ENCODE measurements at regions not wholly inside any gene's neighbourhood (a gene's known extent, or its start where the extent isn't known, plus 50 kb on each side); places are given as distances from the start of the nearest gene placed in this dataset.

DNA sequence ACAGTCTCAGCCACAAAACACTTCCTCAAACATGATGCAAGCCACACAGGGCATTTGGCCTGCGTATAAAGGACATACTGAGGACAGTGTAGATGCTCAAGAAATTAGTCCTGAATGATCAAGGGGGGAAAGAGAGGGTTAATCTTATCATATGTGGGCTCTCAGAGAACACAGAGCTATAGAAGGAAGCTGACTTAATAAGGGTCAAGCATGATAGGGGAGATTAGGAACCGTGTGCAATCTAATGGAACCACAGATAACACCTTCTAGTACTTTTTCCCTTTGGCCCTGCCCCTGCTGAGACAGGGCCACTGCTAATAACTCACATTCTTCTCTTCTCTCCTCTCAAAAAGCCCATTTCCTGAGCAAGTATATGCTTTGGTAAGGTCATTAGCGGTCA is 114.1 kb upstream of the ADAMTS9 start:
- CTCF ChIA-PET, result interaction anchor here (0.6 kb wide), 1 partner anchor 119 kb away, joined by 4 read pairs; no protein-coding TSS in a partner anchor
- TF ChIP-seq, protein P1, sequence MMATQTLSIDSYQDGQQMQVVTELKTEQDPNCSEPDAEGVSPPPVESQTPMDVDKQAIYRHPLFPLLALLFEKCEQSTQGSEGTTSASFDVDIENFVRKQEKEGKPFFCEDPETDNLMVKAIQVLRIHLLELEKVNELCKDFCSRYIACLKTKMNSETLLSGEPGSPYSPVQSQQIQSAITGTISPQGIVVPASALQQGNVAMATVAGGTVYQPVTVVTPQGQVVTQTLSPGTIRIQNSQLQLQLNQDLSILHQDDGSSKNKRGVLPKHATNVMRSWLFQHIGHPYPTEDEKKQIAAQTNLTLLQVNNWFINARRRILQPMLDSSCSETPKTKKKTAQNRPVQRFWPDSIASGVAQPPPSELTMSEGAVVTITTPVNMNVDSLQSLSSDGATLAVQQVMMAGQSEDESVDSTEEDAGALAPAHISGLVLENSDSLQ (IDR thresholded peaks at IDR 0.05), result no peak
- TF ChIP-seq FOXK2 (IDR thresholded peaks at IDR 0.05), result no peak
- TF ChIP-seq L3MBTL2 (conservative IDR thresholded peaks at IDR 0.05), result no peak
- TF ChIP-seq HDGF (IDR thresholded peaks at IDR 0.05; ENCODE audit: borderline replicate concordance), result no peak
- TF ChIP-seq ZNF384 (IDR thresholded peaks at IDR 0.05), result no peak
- TF ChIP-seq NFRKB (IDR thresholded peaks at IDR 0.05), result no peak
- TF ChIP-seq ARNT (IDR thresholded peaks at IDR 0.05), result no peak
- no peak for TF ChIP-seq FOXM1 (IDR thresholded peaks at IDR 0.05; ENCODE audit: borderline replicate concordance)
- TF ChIP-seq FOXA1 (IDR thresholded peaks at IDR 0.05), result no peak
- no peak for TF ChIP-seq SP1 (IDR thresholded peaks at IDR 0.05)
- TF ChIP-seq ELF4 (IDR thresholded peaks at IDR 0.05), result no peak
- TF ChIP-seq SUZ12 (IDR thresholded peaks at IDR 0.05), result no peak
- TF ChIP-seq TARDBP (IDR thresholded peaks at IDR 0.05), result no peak
- no peak for TF ChIP-seq LEF1 (IDR thresholded peaks at IDR 0.05; ENCODE audit: borderline replicate concordance)
- no peak for TF ChIP-seq CTBP1 (IDR thresholded peaks at IDR 0.05; ENCODE audit: borderline replicate concordance)
- TF ChIP-seq BHLHE40 (IDR thresholded peaks at IDR 0.05; ENCODE audit: borderline replicate concordance), result no peak
- DNase-seq (ENCODE audit: extremely low spot score), result no peak
- POLR2A ChIA-PET, result no interaction called here

DNA sequence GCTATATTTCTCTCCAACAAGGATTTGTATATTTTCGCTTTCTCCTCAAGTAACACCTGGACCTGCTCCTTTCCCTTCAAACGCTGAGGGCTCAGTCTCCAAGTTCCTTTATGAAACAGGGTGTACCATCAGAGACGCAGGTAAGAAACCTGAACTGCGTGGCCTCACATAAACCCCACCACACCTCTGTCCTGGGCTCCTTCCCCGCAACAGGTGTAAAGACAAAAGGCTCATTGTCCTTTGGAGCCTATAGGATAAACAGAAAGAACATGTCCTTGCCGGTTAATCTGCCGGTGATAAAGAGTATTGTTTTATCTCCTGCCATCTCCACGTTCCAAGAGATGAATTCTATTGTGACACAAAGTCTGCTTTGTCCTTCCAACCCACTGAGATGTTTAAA is 111.8 kb upstream of the ADAMTS9 start:
- TF ChIP-seq ZNF384 (IDR thresholded peaks at IDR 0.05) (no peak), FOXM1 (IDR thresholded peaks at IDR 0.05; ENCODE audit: borderline replicate concordance) (no peak), SUZ12 (IDR thresholded peaks at IDR 0.05) (no peak), TARDBP (IDR thresholded peaks at IDR 0.05) (no peak), BHLHE40 (IDR thresholded peaks at IDR 0.05; ENCODE audit: borderline replicate concordance) (no peak), ARNT (IDR thresholded peaks at IDR 0.05) (no peak), NFRKB (IDR thresholded peaks at IDR 0.05) (no peak), SP1 (IDR thresholded peaks at IDR 0.05) (no peak), FOXK2 (IDR thresholded peaks at IDR 0.05) (no peak), CTBP1 (IDR thresholded peaks at IDR 0.05; ENCODE audit: borderline replicate concordance) (no peak), L3MBTL2 (conservative IDR thresholded peaks at IDR 0.05) (no peak), LEF1 (IDR thresholded peaks at IDR 0.05; ENCODE audit: borderline replicate concordance) (no peak), HDGF (IDR thresholded peaks at IDR 0.05; ENCODE audit: borderline replicate concordance) (no peak), ELF4 (IDR thresholded peaks at IDR 0.05) (no peak), FOXA1 (IDR thresholded peaks at IDR 0.05) (no peak)
- TF ChIP-seq, protein P1 (IDR thresholded peaks at IDR 0.05), result no peak
- CTCF ChIA-PET, result no interaction called here
- POLR2A ChIA-PET, result no interaction called here
- DNase-seq (ENCODE audit: extremely low spot score), result no peak

DNA sequence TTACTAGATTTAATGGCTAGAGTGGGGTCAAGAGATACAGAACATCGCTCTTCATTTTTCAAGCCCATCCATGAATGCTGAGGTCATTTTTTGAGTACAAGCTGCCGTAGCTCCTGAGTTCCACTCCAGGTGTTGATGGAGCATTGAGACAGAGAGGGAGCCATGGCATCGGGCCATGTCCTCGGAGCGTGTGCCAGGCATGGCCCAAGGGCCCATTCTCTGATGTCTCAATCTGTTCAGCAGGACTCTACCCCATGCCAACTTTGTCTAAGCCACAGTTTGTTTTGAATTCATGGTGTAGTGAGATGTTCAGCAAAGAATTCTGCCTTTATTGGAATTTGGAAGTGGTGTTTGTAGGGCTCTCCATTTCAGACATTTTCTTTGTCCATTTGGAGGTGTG is 110.5 kb upstream of the ADAMTS9 start:
- no peak for TF ChIP-seq FOXM1 (IDR thresholded peaks at IDR 0.05; ENCODE audit: borderline replicate concordance)
- no peak for TF ChIP-seq TARDBP (IDR thresholded peaks at IDR 0.05)
- no peak for TF ChIP-seq FOXK2 (IDR thresholded peaks at IDR 0.05)
- TF ChIP-seq ARNT (IDR thresholded peaks at IDR 0.05), result no peak
- no peak for TF ChIP-seq HDGF (IDR thresholded peaks at IDR 0.05; ENCODE audit: borderline replicate concordance)
- no peak for TF ChIP-seq LEF1 (IDR thresholded peaks at IDR 0.05; ENCODE audit: borderline replicate concordance)
- TF ChIP-seq CTBP1 (IDR thresholded peaks at IDR 0.05; ENCODE audit: borderline replicate concordance), result no peak
- no peak for TF ChIP-seq SUZ12 (IDR thresholded peaks at IDR 0.05)
- TF ChIP-seq, protein P1 (IDR thresholded peaks at IDR 0.05), result no peak
- TF ChIP-seq ELF4 (IDR thresholded peaks at IDR 0.05), result no peak
- no peak for TF ChIP-seq ZNF384 (IDR thresholded peaks at IDR 0.05)
- no peak for DNase-seq (ENCODE audit: extremely low spot score)
- ChIA-PET CTCF (no interaction called here), POLR2A (no interaction called here)

DNA sequence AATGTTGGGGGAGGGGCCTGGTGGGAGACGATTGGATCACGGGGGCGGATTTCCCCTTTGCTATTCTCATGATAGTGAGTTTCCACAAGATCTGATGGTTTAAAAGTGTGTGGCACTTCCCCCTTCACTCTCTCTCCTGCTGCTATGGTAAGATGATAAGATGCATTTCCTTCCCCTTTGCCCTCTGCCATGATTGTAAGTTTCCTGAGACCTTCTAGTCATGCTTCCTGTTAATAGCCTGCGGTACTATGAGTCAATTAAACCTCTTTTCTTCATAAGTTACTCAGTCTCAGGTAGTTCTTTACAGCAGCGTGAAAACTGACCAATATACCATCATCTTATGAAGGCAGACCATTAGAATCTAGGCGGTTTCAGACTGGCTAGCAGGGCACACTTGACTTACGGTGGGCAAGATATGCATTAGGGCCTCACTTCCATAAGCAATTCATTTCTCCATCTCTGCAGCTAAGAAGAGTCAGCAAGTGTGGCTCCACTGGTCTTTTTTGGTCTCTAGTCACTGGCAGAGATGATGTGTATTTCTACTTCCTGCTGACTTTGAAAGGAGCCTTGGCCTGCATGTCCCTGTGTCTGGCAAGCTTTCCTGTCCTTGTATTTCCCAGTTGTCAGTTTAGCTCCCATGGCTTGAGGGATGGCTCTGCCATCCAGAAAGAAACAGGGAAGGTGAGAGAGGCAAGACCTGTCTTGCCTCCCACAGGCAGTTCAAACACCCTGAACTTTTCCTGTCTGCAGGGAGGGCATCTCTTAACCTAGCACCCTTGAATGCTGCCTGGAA is 109.0 kb upstream of the ADAMTS9 start:
- ChIA-PET CTCF (no interaction called here), POLR2A (no interaction called here)
- TF ChIP-seq ZNF384 (IDR thresholded peaks at IDR 0.05), result no peak
- no peak for DNase-seq (ENCODE audit: extremely low spot score)

DNA sequence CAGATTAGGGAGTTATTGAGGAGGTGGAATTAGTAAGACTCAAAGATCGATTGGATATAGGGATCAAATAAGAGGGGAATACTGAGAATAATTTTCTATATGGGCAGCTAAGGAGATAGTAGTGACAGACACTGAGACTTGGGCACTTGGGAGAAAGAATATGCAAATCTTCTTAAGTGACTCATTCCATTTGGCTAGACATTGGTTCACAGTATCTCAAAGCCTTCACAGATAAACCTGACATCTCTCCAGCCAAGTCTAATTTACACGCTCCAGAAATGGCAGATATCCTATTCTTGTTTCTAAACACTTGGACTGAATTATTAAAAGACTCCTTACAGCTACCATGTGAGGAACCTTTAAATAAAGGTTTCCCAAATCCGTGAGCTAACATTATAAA is 104.6 kb upstream of the ADAMTS9 start:
- ChIA-PET CTCF (no interaction called here), POLR2A (no interaction called here)
- no peak for DNase-seq (ENCODE audit: extremely low spot score)
- TF ChIP-seq ZNF384 (IDR thresholded peaks at IDR 0.05) (no peak), FOXM1 (IDR thresholded peaks at IDR 0.05; ENCODE audit: borderline replicate concordance) (no peak), FOXA1 (IDR thresholded peaks at IDR 0.05) (no peak), LEF1 (IDR thresholded peaks at IDR 0.05; ENCODE audit: borderline replicate concordance) (no peak), ARNT (IDR thresholded peaks at IDR 0.05) (no peak), SP1 (IDR thresholded peaks at IDR 0.05) (no peak), ELF4 (IDR thresholded peaks at IDR 0.05) (no peak), FOXK2 (IDR thresholded peaks at IDR 0.05) (no peak), NFRKB (IDR thresholded peaks at IDR 0.05) (no peak)

DNA sequence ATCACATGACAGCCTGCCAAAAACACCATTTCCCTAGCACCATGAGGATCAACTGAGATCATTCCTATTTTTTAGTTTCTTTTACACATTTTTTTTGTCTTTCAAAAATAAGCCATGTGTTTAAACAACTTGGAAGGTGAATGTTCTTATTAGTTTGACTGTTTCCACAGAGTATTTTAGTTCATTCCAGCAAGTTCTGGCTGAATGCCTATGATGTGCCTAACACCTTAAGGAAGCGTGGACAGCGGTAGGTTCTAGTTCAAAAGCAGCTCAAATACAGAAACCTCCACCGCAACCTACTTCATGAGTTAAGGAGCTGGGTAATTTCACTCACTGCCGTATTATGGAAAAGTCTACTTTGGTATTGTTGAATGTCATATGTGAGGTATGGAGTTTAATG is 101.3 kb upstream of the ADAMTS9 start:
- DNase-seq (ENCODE audit: extremely low spot score), result no peak
- ChIA-PET POLR2A (no interaction called here), CTCF (no interaction called here)
- TF ChIP-seq FOXA1 (IDR thresholded peaks at IDR 0.05) (no peak), CTBP1 (IDR thresholded peaks at IDR 0.05; ENCODE audit: borderline replicate concordance) (no peak), HDGF (IDR thresholded peaks at IDR 0.05; ENCODE audit: borderline replicate concordance) (no peak), SP1 (IDR thresholded peaks at IDR 0.05) (no peak), FOXM1 (IDR thresholded peaks at IDR 0.05; ENCODE audit: borderline replicate concordance) (no peak), TARDBP (IDR thresholded peaks at IDR 0.05) (no peak), ARNT (IDR thresholded peaks at IDR 0.05) (no peak), NFRKB (IDR thresholded peaks at IDR 0.05) (no peak), LEF1 (IDR thresholded peaks at IDR 0.05; ENCODE audit: borderline replicate concordance) (no peak), FOXK2 (IDR thresholded peaks at IDR 0.05) (no peak)
- TF ChIP-seq, protein P1 (IDR thresholded peaks at IDR 0.05), result no peak

Data from HEK293T (cell line).